ENCODE measurements at regions not wholly inside any gene's neighbourhood (a gene's known extent, or its start where the extent isn't known, plus 50 kb on each side); places are given as distances from the start of the nearest gene placed in this dataset.

GRCh38 chr2:139909136-139909535 is 1128.9 kb upstream of the NXPH2 start:
- peaks cover 0 to 3% (median 0%) of the 10 kb centered on the region in 4 donors for H3K9me3 ChIP-seq
- H3K36me3 ChIP-seq: no peaks in the 10 kb centered on the region
- WGBS: 76% methylated on average over 3 of the region's 3 CpGs
- DNase-seq (ENCODE audit: extremely low spot score): no peak
- no peak overlapping the region for H3K27ac ChIP-seq (replicated peaks in 1 of 4)
- no peaks in the 10 kb centered on the region for H3K27me3 ChIP-seq
- no peak overlapping the region for H3K4me3 ChIP-seq
- TF ChIP-seq CTCF (IDR thresholded peaks at IDR 0.05): no peak
- no peak for TF ChIP-seq EP300 (IDR thresholded peaks at IDR 0.05)
- no peak for TF ChIP-seq POLR2AphosphoS5 (IDR thresholded peaks at IDR 0.05)
- intact Hi-C loops (cut with DNase I): no loop called here
- H3K4me1 ChIP-seq: no peaks in the 10 kb centered on the region

- intact Hi-C loops (cut with DNase I): no loop called here
- H3K27me3 ChIP-seq: no peaks in the 10 kb centered on the region
- TF ChIP-seq POLR2AphosphoS5 (IDR thresholded peaks at IDR 0.05) (no peak), EP300 (IDR thresholded peaks at IDR 0.05) (no peak), CTCF (IDR thresholded peaks at IDR 0.05) (no peak), POLR2A (IDR thresholded peaks at IDR 0.05; ENCODE audit: low read depth) (no peak)
- 28% methylated on average over 2 of the region's 2 CpGs for WGBS
- H3K27ac ChIP-seq (replicated peaks in 1 of 4): no peak overlapping the region
- no peaks in the 10 kb centered on the region for H3K9me3 ChIP-seq
- no peak for DNase-seq (ENCODE audit: extremely low spot score)
- no peaks in the 10 kb centered on the region for H3K4me1 ChIP-seq
- H3K36me3 ChIP-seq: no peaks in the 10 kb centered on the region
- no peak overlapping the region for H3K4me3 ChIP-seq
Observed at GRCh38 chr2:139905624-139906023, 1125.4 kb upstream of the NXPH2 start.

GRCh38 chr2:139891636-139892035 is 1111.4 kb upstream of the NXPH2 start:
- Histone ChIP-seq H3K4me3 (no peak overlapping the region), H3K27ac (replicated peaks in 1 of 4) (no peak overlapping the region), H3K4me1 (no peaks in the 10 kb centered on the region), H3K27me3 (no peaks in the 10 kb centered on the region), H3K9me3 (no peaks in the 10 kb centered on the region), H3K36me3 (no peaks in the 10 kb centered on the region)
- intact Hi-C loops (cut with DNase I): no loop called here
- no peak for DNase-seq (ENCODE audit: extremely low spot score)
- no peak for TF ChIP-seq EP300 (IDR thresholded peaks at IDR 0.05)
- TF ChIP-seq POLR2AphosphoS5 (IDR thresholded peaks at IDR 0.05): no peak
- no peak for TF ChIP-seq POLR2A (IDR thresholded peaks at IDR 0.05; ENCODE audit: low read depth)
- no peak for TF ChIP-seq CTCF (IDR thresholded peaks at IDR 0.05)
- 100% methylated on average over 4 of the region's 4 CpGs for WGBS

GRCh38 chr2:139885921-139886498 is 1105.8 kb upstream of the NXPH2 start:
- no peak for DNase-seq (ENCODE audit: extremely low spot score)
- Histone ChIP-seq H3K27me3 (no peaks in the 10 kb centered on the region), H3K9me3 (no peaks in the 10 kb centered on the region), H3K36me3 (no peaks in the 10 kb centered on the region), H3K4me3 (no peak overlapping the region), H3K4me1 (no peaks in the 10 kb centered on the region), H3K27ac (replicated peaks in 1 of 4) (no peak overlapping the region)
- 69% methylated on average over 2 of the region's 2 CpGs for WGBS
- no peak for TF ChIP-seq POLR2AphosphoS5 (IDR thresholded peaks at IDR 0.05)
- no peak for TF ChIP-seq POLR2A (IDR thresholded peaks at IDR 0.05; ENCODE audit: low read depth)
- no peak for TF ChIP-seq CTCF (IDR thresholded peaks at IDR 0.05)
- TF ChIP-seq EP300 (IDR thresholded peaks at IDR 0.05): no peak
- intact Hi-C loops (cut with DNase I): no loop called here

- WGBS: 77% methylated on average over 3 of the region's 3 CpGs
- TF ChIP-seq POLR2A (IDR thresholded peaks at IDR 0.05; ENCODE audit: low read depth) (no peak), EP300 (IDR thresholded peaks at IDR 0.05) (no peak), POLR2AphosphoS5 (IDR thresholded peaks at IDR 0.05) (no peak), CTCF (IDR thresholded peaks at IDR 0.05) (no peak)
Observed at GRCh38 chr2:139876964-139877363, 1096.8 kb upstream of the NXPH2 start.

More at GRCh38 chr2:139876964-139877363, 1096.8 kb upstream of the NXPH2 start:
- DNase-seq (ENCODE audit: extremely low spot score): no peak
- Histone ChIP-seq H3K27me3 (no peaks in the 10 kb centered on the region), H3K36me3 (no peaks in the 10 kb centered on the region), H3K27ac (replicated peaks in 1 of 4) (no peak overlapping the region), H3K4me1 (no peaks in the 10 kb centered on the region), H3K9me3 (no peaks in the 10 kb centered on the region), H3K4me3 (no peak overlapping the region)
- intact Hi-C loops (cut with DNase I): no loop called here

Data from esophagus muscularis mucosa (tissue), 4 donors.